GM12878 (cell line): ENCODE measurements at regions not wholly inside any gene's neighbourhood (a gene's known extent, or its start where the extent isn't known, plus 50 kb on each side); places are given as distances from the start of the nearest gene placed in this dataset.

Experiments
- ATAC-seq: fragments of 200-7000 bp; cut with Tn5 transposase; 3 replicates; pipeline ENCODE4 v1.9.1; 2020; ENCODE audit warnings: mild to moderate bottlenecking, moderate library complexity
- BruUV-seq: library from RNA; stranded (reverse); fragments of 400-500 nt; replicated peaks from 2 replicates; lab custom pipeline; 2021; lab: Mats Ljungman, UMichigan
- CTCF ChIA-PET: fragments of 300-600 bp; sonication (Branson Sonifier 250); formaldehyde crosslinking; extraction: SDS; loops from one replicate; lab custom pipeline; 2021; ENCODE audit warnings: inconsistent platforms; lab: Yijun Ruan, JAX
- POLR2A ChIA-PET: fragments of 350-600 bp; formaldehyde crosslinking; extraction: SDS; loops from one replicate; lab custom pipeline; 2021; ENCODE audit warnings: inconsistent platforms; lab: Charles Lee
- RAD21 ChIA-PET: fragments of 300-600 bp; sonication (Branson Sonifier 250); formaldehyde crosslinking; loops from one replicate; lab custom pipeline; 2023; ENCODE audit warnings: antibody characterized with exemption; ENCODE audit not compliant: unreplicated experiment; lab: Charles Lee
- SMC1A ChIA-PET: fragments of 300-600 bp; sonication (Branson Sonifier 250); formaldehyde crosslinking; loops from one replicate; lab custom pipeline; 2023; ENCODE audit not compliant: unreplicated experiment, uncharacterized antibody; lab: Charles Lee
- DNase-seq: peaks from one replicate; pipeline ENCODE4 v3.0.0-alpha.2; 2011; ENCODE audit warnings: low read depth, low spot score
- FAIRE-seq: peaks from 3 replicates; lab custom pipeline; 2011; peaks lifted over from hg19 to GRCh38; lab: Jason Lieb, UNC
- H2AFZ ChIP-seq: 2 replicates; pipeline ENCODE4 v1.6.0; 2011; ENCODE audit warnings: low read depth, low read length, control low read depth; ENCODE audit not compliant: control insufficient read depth
- H3K27ac ChIP-seq: 2 replicates; pipeline ENCODE4 v1.5.1; 2011; ENCODE audit warnings: control low read depth; ENCODE audit not compliant: control insufficient read depth, insufficient read depth
- H3K27me3 ChIP-seq, 2 experiments: replicated peaks in 1 of 2; 2 replicates each; pipeline versions ENCODE4 v1.6.0 to v1.6.1; 2011; ENCODE audit warnings: low read length in 1 of 2; ENCODE audit not compliant: control insufficient read depth in 2 of 2, insufficient read depth in 2 of 2
- H3K36me3 ChIP-seq, 2 experiments: 2 replicates each; pipeline ENCODE4 v1.5.1; 2011; ENCODE audit warnings: low read length in 1 of 2; ENCODE audit not compliant: control insufficient read depth in 2 of 2, insufficient read depth in 2 of 2
- H3K4me1 ChIP-seq: 2 replicates; pipeline ENCODE4 v1.6.1; 2011; ENCODE audit warnings: mild to moderate bottlenecking, low read length, moderate library complexity, mixed read lengths; ENCODE audit not compliant: control insufficient read depth, insufficient read depth
- H3K4me2 ChIP-seq: 2 replicates; pipeline ENCODE4 v1.6.0; 2011; ENCODE audit warnings: control low read depth; ENCODE audit not compliant: control insufficient read depth, insufficient read depth
- H3K4me3 ChIP-seq: fragments of 200-600 bp; sonication (generic); 2 replicates; pipeline ENCODE4 v1.5.1; 2016
- H3K79me2 ChIP-seq: 2 replicates; pipeline ENCODE4 v1.6.0; 2011; ENCODE audit warnings: low read length; ENCODE audit not compliant: control insufficient read depth, insufficient read depth
- H3K9ac ChIP-seq: 2 replicates; pipeline ENCODE4 v1.8.0; 2011; ENCODE audit warnings: low read length, control low read depth, mixed read lengths; ENCODE audit not compliant: control insufficient read depth, insufficient read depth
- H3K9me3 ChIP-seq: replicated peaks from 3 replicates; pipeline ENCODE4 v1.5.1; 2011; ENCODE audit warnings: mild to moderate bottlenecking, low read length; ENCODE audit not compliant: control insufficient read depth, insufficient read depth
- H4K20me1 ChIP-seq: 2 replicates; pipeline ENCODE4 v1.6.0; 2011; ENCODE audit not compliant: control insufficient read depth, insufficient read depth
- BCL11A ChIP-seq: IDR thresholded peaks from 2 replicates; pipeline ENCODE4 v1.6.1; 2011; ENCODE audit warnings: low read depth, low read length
- CREB1 ChIP-seq: IDR thresholded peaks from 2 replicates; pipeline ENCODE4 v1.6.1; 2012; ENCODE audit warnings: low read depth, mild to moderate bottlenecking, inconsistent platforms
- GABPA ChIP-seq: IDR thresholded peaks from 2 replicates; pipeline ENCODE4 v1.6.1; 2014; ENCODE audit warnings: antibody characterized with exemption, low read depth, mild to moderate bottlenecking, inconsistent platforms
- HCFC1 ChIP-seq: fragments of 150-350 bp; IDR thresholded peaks from 2 replicates; pipeline ENCODE4 v1.6.1; 2014; ENCODE audit warnings: low read length
- IKZF2 ChIP-seq, 2 experiments: fragments of 450-650 bp; IDR thresholded peaks; 2 replicates each; pipeline ENCODE4 v1.6.1; 2017; ENCODE audit warnings: mild to moderate bottlenecking in 2 of 2, moderate library complexity in 2 of 2
- KLF5 ChIP-seq: fragments of 450-650 bp; IDR thresholded peaks from 2 replicates; pipeline ENCODE4 v1.6.1; 2014; ENCODE audit warnings: mild to moderate bottlenecking; ENCODE audit not compliant: partially characterized antibody
- NBN ChIP-seq: fragments of 450-650 bp; IDR thresholded peaks from 2 replicates; pipeline ENCODE4 v1.6.1; 2016
- NFIC ChIP-seq: IDR thresholded peaks from 2 replicates; pipeline ENCODE4 v1.6.1; 2012; ENCODE audit warnings: low read depth, mild to moderate bottlenecking, inconsistent platforms, low read length, moderate library complexity
- RAD21 ChIP-seq: IDR thresholded peaks from 2 replicates; pipeline ENCODE4 v1.6.1; 2011; ENCODE audit warnings: mild to moderate bottlenecking, low read depth, low read length, moderate library complexity; ENCODE audit not compliant: insufficient read depth
- REST ChIP-seq: IDR thresholded peaks from 2 replicates; pipeline ENCODE4 v1.6.1; 2012; ENCODE audit warnings: mild to moderate bottlenecking, low read depth, low read length
- RFX5 ChIP-seq: IDR thresholded peaks from 2 replicates; pipeline ENCODE4 v1.6.1; 2011; ENCODE audit warnings: low read depth, low read length, improper control_type of control experiment
- RUNX3 ChIP-seq: IDR thresholded peaks from 2 replicates; pipeline ENCODE4 v1.6.1; 2012; ENCODE audit warnings: low read length, inconsistent platforms
- SIN3A ChIP-seq: IDR thresholded peaks from 2 replicates; pipeline ENCODE4 v1.6.1; 2012; ENCODE audit warnings: low read depth, low read length, improper control_type of control experiment
- SMAD1 ChIP-seq: fragments of 450-650 bp; IDR thresholded peaks from 2 replicates; pipeline ENCODE4 v1.6.1; 2018; ENCODE audit warnings: mild to moderate bottlenecking, low read depth; ENCODE audit not compliant: partially characterized antibody
- SMC3 ChIP-seq: IDR thresholded peaks from 2 replicates; pipeline ENCODE4 v1.6.1; 2011; ENCODE audit warnings: low read length, improper control_type of control experiment, borderline replicate concordance
- SRF ChIP-seq, 2 experiments: IDR thresholded peaks; 2 replicates each; pipeline ENCODE4 v1.6.1; 2011; ENCODE audit warnings: low read depth in 2 of 2, low read length in 2 of 2, mild to moderate bottlenecking in 1 of 2, moderate library complexity in 1 of 2
- SUZ12 ChIP-seq: fragments of 200-600 bp; sonication (generic); IDR thresholded peaks from one replicate; pipeline ENCODE4 v1.6.1; 2018; ENCODE audit warnings: antibody characterized with exemption, mild to moderate bottlenecking; ENCODE audit not compliant: unreplicated experiment
- ZNF217 ChIP-seq: fragments of 450-650 bp; IDR thresholded peaks from 2 replicates; pipeline ENCODE4 v1.6.1; 2017; ENCODE audit warnings: antibody characterized with exemption, mild to moderate bottlenecking
- WGBS: methylation state at CpG from one replicate; pipeline ENCODE4 v1.1.6; 2016; ENCODE audit warnings: low lambda C conversion rate; ENCODE audit not compliant: insufficient replicate concordance, insufficient coverage; ENCODE audit errors: missing lambda C conversion rate; 5-methylcytosine and 5-hydroxymethylcytosine counted together
- in situ Hi-C: fragments of 300-500 bp; cut with MboI; formaldehyde crosslinking; loops from 9 replicates; pipeline ENCODE4 v1.14.3; 2018; ENCODE audit warnings: mixed read lengths
- intact Hi-C: fragments of 100-400 bp; cut with micrococcal nuclease; formaldehyde crosslinking; loops from one replicate; pipeline ENCODE4 v1.14.2; 2022; ENCODE audit not compliant: unreplicated experiment

GRCh38 chr4:71689822-71690221 is 94.1 kb downstream of the GC start:
- ChIA-PET RAD21 (no interaction called here), CTCF (no interaction called here), SMC1A (interaction anchor here (0.7 kb wide), 1 partner anchor 420 kb away, joined by 3 read pairs; no protein-coding TSS in a partner anchor), POLR2A (no interaction called here)
- Histone ChIP-seq H3K9ac (no peak overlapping the region), H3K79me2 (no peaks in the 10 kb centered on the region), H3K9me3 (no peaks in the 10 kb centered on the region), H3K4me2 (no peak overlapping the region), H3K4me1 (no peaks in the 10 kb centered on the region), H3K4me3 (no peak overlapping the region), H3K36me3 (no peaks in the 10 kb centered on the region), H3K27ac (no peak overlapping the region), H3K27me3 (no peaks in the 10 kb centered on the region), H4K20me1 (no peaks in the 10 kb centered on the region), H2AFZ (no peak overlapping the region)
- DNase-seq = no peak
- ATAC-seq = no peak
- no TSS peak for BruUV-seq
- WGBS = 41% methylated on average over 4 of the region's 4 CpGs
- intact Hi-C loops = no loop called here
- in situ Hi-C loops = no loop called here
- no peak for FAIRE-seq
- TF ChIP-seq ZNF217 (no peak), CREB1 (no peak), SMC3 (no peak), KLF5 (no peak), SRF (IDR thresholded peaks at IDR 0.05; ENCODE audit: low read depth in 2 of 2, low read length in 2 of 2) (no peak), SIN3A (no peak), RUNX3 (no peak), NFIC (no peak), GABPA (no peak), SUZ12 (no peak), NBN (no peak), BCL11A (no peak), RAD21 (no peak), REST (no peak), HCFC1 (no peak), RFX5 (no peak), SMAD1 (no peak), IKZF2 (IDR thresholded peaks at IDR 0.05) (no peak)
